ENCODE measurements at regions not wholly inside any gene's neighbourhood (a gene's known extent, or its start where the extent isn't known, plus 50 kb on each side); places are given as distances from the start of the nearest gene placed in this dataset.

GRCh38 chr12:97005174-97005573, 98.1 kb downstream of the NEDD1 start:
- no peaks in the 10 kb centered on the region for H3K36me3 Mint-ChIP-seq
- Histone ChIP-seq H3K27ac (ENCODE audit: low read depth, low read length) (no peak overlapping the region), H3K27me3 (ENCODE audit: insufficient read depth, low read length) (no peaks in the 10 kb centered on the region), H3K4me3 (ENCODE audit: low read length in 2 of 2) (no peak overlapping the region), H3K4me1 (ENCODE audit: insufficient read depth, low read length) (no peaks in the 10 kb centered on the region), H3K36me3 (ENCODE audit: insufficient read depth, low read length) (no peaks in the 10 kb centered on the region), H3K9me3 (ENCODE audit: control insufficient read depth in 1 of 2, low read length in 2 of 2) (no peaks in the 10 kb centered on the region)
- no peak overlapping the region for H3K27ac Mint-ChIP-seq
- DNase-seq = no peak
- intact Hi-C loops (cut with micrococcal nuclease) = no loop called here
- ChIA-PET CTCF (ENCODE audit: partially characterized antibody) (no interaction called here), POLR2A (ENCODE audit: partially characterized antibody) (no interaction called here)
- H3K9me3 Mint-ChIP-seq = no peaks in the 10 kb centered on the region
- no peak overlapping the region for H3K4me3 Mint-ChIP-seq
- peaks cover 6 to 14% of the 10 kb centered on the region in 2 donors for H3K27me3 Mint-ChIP-seq
- no peaks in the 10 kb centered on the region for H3K4me1 Mint-ChIP-seq

DNA sequence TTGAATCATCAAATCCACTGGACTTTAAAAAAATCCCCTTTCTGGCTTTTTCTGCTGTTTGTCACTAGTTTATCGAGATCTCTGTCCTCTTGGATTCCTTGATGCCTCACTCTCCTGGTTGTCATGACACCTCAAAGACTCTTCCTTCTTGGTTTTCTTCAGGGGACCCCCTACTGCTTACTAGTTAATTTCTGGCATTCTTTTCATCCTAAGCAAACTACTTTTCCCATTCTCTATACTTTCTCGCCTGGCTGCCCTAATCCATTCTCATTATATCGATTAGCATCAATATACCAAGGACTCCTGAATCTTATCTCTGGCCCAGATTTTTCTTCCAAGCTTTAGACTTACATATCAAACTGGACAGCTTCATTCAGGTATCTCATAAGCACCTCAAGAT, 98.6 kb downstream of the NEDD1 start:
- ChIA-PET CTCF (ENCODE audit: partially characterized antibody) (no interaction called here), POLR2A (ENCODE audit: partially characterized antibody) (no interaction called here)
- H3K9me3 Mint-ChIP-seq = no peaks in the 10 kb centered on the region
- intact Hi-C loops (cut with micrococcal nuclease) = no loop called here
- H3K27me3 ChIP-seq (ENCODE audit: insufficient read depth, low read length) = no peaks in the 10 kb centered on the region
- no peaks in the 10 kb centered on the region for H3K4me1 Mint-ChIP-seq
- no peaks in the 10 kb centered on the region for H3K4me1 ChIP-seq (ENCODE audit: insufficient read depth, low read length)
- H3K27ac ChIP-seq (ENCODE audit: low read depth, low read length) = no peak overlapping the region
- no peak overlapping the region for H3K27ac Mint-ChIP-seq
- H3K36me3 Mint-ChIP-seq = no peaks in the 10 kb centered on the region
- H3K36me3 ChIP-seq (ENCODE audit: insufficient read depth, low read length) = no peaks in the 10 kb centered on the region
- H3K27me3 Mint-ChIP-seq = peaks cover 6 to 14% of the 10 kb centered on the region in 2 donors
- H3K9me3 ChIP-seq (ENCODE audit: control insufficient read depth in 1 of 2, low read length in 2 of 2) = no peaks in the 10 kb centered on the region
- no peak for DNase-seq
- no peak overlapping the region for H3K4me3 ChIP-seq (ENCODE audit: low read length in 2 of 2)
- H3K4me3 Mint-ChIP-seq = no peak overlapping the region

GRCh38 chr12:97006585-97006984, 99.5 kb downstream of the NEDD1 start:
- Mint-ChIP-seq H3K36me3 (no peaks in the 10 kb centered on the region), H3K4me1 (no peaks in the 10 kb centered on the region), H3K9me3 (no peaks in the 10 kb centered on the region), H3K4me3 (no peak overlapping the region), H3K27ac (no peak overlapping the region), H3K27me3 (peaks cover 8 to 14% of the 10 kb centered on the region in 2 donors)
- DNase-seq = no peak
- H3K36me3 ChIP-seq (ENCODE audit: insufficient read depth, low read length) = no peaks in the 10 kb centered on the region
- ChIA-PET CTCF (ENCODE audit: partially characterized antibody) (no interaction called here), POLR2A (ENCODE audit: partially characterized antibody) (no interaction called here)
- no peak overlapping the region for H3K4me3 ChIP-seq (ENCODE audit: low read length in 2 of 2)
- no peak overlapping the region for H3K27ac ChIP-seq (ENCODE audit: low read depth, low read length)
- H3K4me1 ChIP-seq (ENCODE audit: insufficient read depth, low read length) = no peaks in the 10 kb centered on the region
- intact Hi-C loops (cut with micrococcal nuclease) = no loop called here
- H3K9me3 ChIP-seq (ENCODE audit: control insufficient read depth in 1 of 2, low read length in 2 of 2) = no peaks in the 10 kb centered on the region
- H3K27me3 ChIP-seq (ENCODE audit: insufficient read depth, low read length) = no peaks in the 10 kb centered on the region

DNA sequence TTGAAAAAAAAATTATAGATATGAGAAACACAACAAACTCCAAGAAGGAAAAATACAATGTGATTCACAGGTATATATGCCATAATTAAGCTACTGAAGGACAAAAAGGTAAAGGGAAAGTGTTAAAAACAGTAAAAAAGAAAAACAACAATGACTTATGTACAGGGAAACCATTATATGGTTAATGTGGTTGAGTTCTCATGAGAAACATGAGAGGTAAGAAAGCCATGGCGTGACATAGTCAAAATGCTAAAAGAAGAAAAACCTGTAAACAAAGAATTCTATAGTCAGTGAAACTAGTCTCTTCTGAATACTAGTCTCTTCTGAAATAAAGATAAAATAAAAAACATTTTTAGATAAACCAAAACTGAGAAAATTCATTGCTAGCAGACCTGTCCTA, 109.1 kb downstream of the NEDD1 start:
- ChIA-PET POLR2A (ENCODE audit: partially characterized antibody) (no interaction called here), CTCF (ENCODE audit: partially characterized antibody) (no interaction called here)
- Histone ChIP-seq H3K4me1 (ENCODE audit: insufficient read depth, low read length) (no peaks in the 10 kb centered on the region), H3K36me3 (ENCODE audit: insufficient read depth, low read length) (no peaks in the 10 kb centered on the region), H3K27me3 (ENCODE audit: insufficient read depth, low read length) (no peaks in the 10 kb centered on the region), H3K4me3 (ENCODE audit: low read length in 2 of 2) (no peak overlapping the region), H3K9me3 (ENCODE audit: control insufficient read depth in 1 of 2, low read length in 2 of 2) (no peaks in the 10 kb centered on the region), H3K27ac (ENCODE audit: low read depth, low read length) (no peak overlapping the region)
- intact Hi-C loops (cut with micrococcal nuclease) = no loop called here
- no peak for DNase-seq
- H3K36me3 Mint-ChIP-seq = no peaks in the 10 kb centered on the region
- no peak overlapping the region for H3K4me3 Mint-ChIP-seq
- peaks cover 0 to 2% (median 0%) of the 10 kb centered on the region in 4 donors for H3K4me1 Mint-ChIP-seq
- H3K9me3 Mint-ChIP-seq = peaks cover 0 to 9% (median 7%) of the 10 kb centered on the region in 8 donors
- H3K27me3 Mint-ChIP-seq = peaks cover 2 to 7% of the 10 kb centered on the region in 2 donors
- no peak overlapping the region for H3K27ac Mint-ChIP-seq

GRCh38 chr12:97017213-97017612, 110.2 kb downstream of the NEDD1 start:
- H3K27ac ChIP-seq (ENCODE audit: low read depth, low read length) = no peak overlapping the region
- peaks cover 0 to 2% (median 0%) of the 10 kb centered on the region in 4 donors for H3K4me1 Mint-ChIP-seq
- H3K27me3 ChIP-seq (ENCODE audit: insufficient read depth, low read length) = no peaks in the 10 kb centered on the region
- ChIA-PET CTCF (ENCODE audit: partially characterized antibody) (no interaction called here), POLR2A (ENCODE audit: partially characterized antibody) (no interaction called here)
- intact Hi-C loops (cut with micrococcal nuclease) = no loop called here
- H3K27ac Mint-ChIP-seq = no peak overlapping the region
- H3K4me1 ChIP-seq (ENCODE audit: insufficient read depth, low read length) = no peaks in the 10 kb centered on the region
- no peak for DNase-seq
- no peak overlapping the region for H3K4me3 Mint-ChIP-seq
- H3K36me3 Mint-ChIP-seq = no peaks in the 10 kb centered on the region
- H3K9me3 Mint-ChIP-seq = peaks cover 0 to 9% (median 7%) of the 10 kb centered on the region in 8 donors
- no peaks in the 10 kb centered on the region for H3K36me3 ChIP-seq (ENCODE audit: insufficient read depth, low read length)
- H3K4me3 ChIP-seq (ENCODE audit: low read length in 2 of 2) = no peak overlapping the region
- H3K9me3 ChIP-seq (ENCODE audit: control insufficient read depth in 1 of 2, low read length in 2 of 2) = no peaks in the 10 kb centered on the region
- peaks cover 0 to 7% of the 10 kb centered on the region in 2 donors for H3K27me3 Mint-ChIP-seq

GRCh38 chr12:97022536-97023230, 115.6 kb downstream of the NEDD1 start:
- ChIA-PET POLR2A (ENCODE audit: partially characterized antibody) (no interaction called here), CTCF (ENCODE audit: partially characterized antibody) (no interaction called here)
- H3K27ac ChIP-seq (ENCODE audit: low read depth, low read length) = no peak overlapping the region
- no peak overlapping the region for H3K4me3 ChIP-seq (ENCODE audit: low read length in 2 of 2)
- no peaks in the 10 kb centered on the region for H3K4me1 Mint-ChIP-seq
- no peaks in the 10 kb centered on the region for H3K4me1 ChIP-seq (ENCODE audit: insufficient read depth, low read length)
- no peak overlapping the region for H3K27ac Mint-ChIP-seq
- no peak overlapping the region for H3K4me3 Mint-ChIP-seq
- no peaks in the 10 kb centered on the region for H3K27me3 Mint-ChIP-seq
- no peaks in the 10 kb centered on the region for H3K36me3 ChIP-seq (ENCODE audit: insufficient read depth, low read length)
- DNase-seq = no peak
- no peaks in the 10 kb centered on the region for H3K36me3 Mint-ChIP-seq
- H3K9me3 Mint-ChIP-seq = peaks cover 0 to 2% (median 0%) of the 10 kb centered on the region in 8 donors
- H3K27me3 ChIP-seq (ENCODE audit: insufficient read depth, low read length) = no peaks in the 10 kb centered on the region
- H3K9me3 ChIP-seq (ENCODE audit: control insufficient read depth in 1 of 2, low read length in 2 of 2) = no peaks in the 10 kb centered on the region
- intact Hi-C loops (cut with micrococcal nuclease) = no loop called here

DNA sequence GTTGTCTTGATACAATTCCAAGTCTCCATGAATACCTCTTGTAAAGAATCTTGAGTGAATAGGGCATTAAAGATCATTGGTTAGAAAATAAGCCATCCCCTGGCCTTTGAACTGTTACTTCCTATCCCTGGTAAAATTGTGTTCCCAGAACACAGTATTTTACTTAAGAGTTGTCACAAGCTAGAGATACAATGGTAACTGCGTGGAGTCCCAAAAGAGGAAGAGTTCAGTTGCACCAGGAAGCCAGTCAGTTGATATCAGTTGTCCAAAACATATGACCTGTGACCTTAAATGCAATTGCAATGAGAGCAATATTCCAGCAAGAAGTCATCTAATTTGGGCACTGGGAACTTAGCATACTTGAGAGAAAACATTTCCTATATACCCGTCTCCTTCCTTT, 117.3 kb downstream of the NEDD1 start:
- H3K36me3 Mint-ChIP-seq = no peaks in the 10 kb centered on the region
- H3K4me3 Mint-ChIP-seq = no peak overlapping the region
- no peak overlapping the region for H3K27ac ChIP-seq (ENCODE audit: low read depth, low read length)
- intact Hi-C loops (cut with micrococcal nuclease) = no loop called here
- DNase-seq = no peak
- no peaks in the 10 kb centered on the region for H3K4me1 Mint-ChIP-seq
- peaks cover 0 to 2% (median 0%) of the 10 kb centered on the region in 8 donors for H3K9me3 Mint-ChIP-seq
- CTCF ChIA-PET (ENCODE audit: partially characterized antibody) = no interaction called here
- H3K36me3 ChIP-seq (ENCODE audit: insufficient read depth, low read length) = no peaks in the 10 kb centered on the region
- no peak overlapping the region for H3K27ac Mint-ChIP-seq
- H3K27me3 ChIP-seq (ENCODE audit: insufficient read depth, low read length) = no peaks in the 10 kb centered on the region
- H3K9me3 ChIP-seq (ENCODE audit: control insufficient read depth in 1 of 2, low read length in 2 of 2) = no peaks in the 10 kb centered on the region
- no peaks in the 10 kb centered on the region for H3K27me3 Mint-ChIP-seq
- H3K4me3 ChIP-seq (ENCODE audit: low read length in 2 of 2) = no peak overlapping the region
- POLR2A ChIA-PET (ENCODE audit: partially characterized antibody) = no interaction called here
- no peaks in the 10 kb centered on the region for H3K4me1 ChIP-seq (ENCODE audit: insufficient read depth, low read length)

DNA sequence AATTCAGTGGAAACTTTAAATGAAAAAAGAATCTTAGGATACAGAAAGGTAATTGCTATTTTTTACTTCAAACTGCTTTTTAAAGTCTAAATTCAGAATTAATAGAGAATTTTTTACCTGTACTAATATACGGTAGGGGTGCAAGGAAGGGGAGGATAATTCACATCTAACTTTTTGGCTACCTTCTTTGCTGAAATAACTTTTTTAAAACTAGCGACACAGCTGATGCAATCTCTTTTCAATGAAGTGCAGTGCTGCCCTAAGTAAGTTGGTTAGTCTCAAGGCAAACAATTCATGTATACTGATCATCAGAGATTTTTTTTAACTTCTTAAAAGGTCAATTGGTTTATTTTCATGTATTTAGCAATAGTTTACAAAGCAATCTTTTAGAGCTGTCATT, 119.8 kb downstream of the NEDD1 start:
- Mint-ChIP-seq H3K9me3 (peaks cover 0 to 2% (median 0%) of the 10 kb centered on the region in 8 donors), H3K27ac (no peak overlapping the region), H3K36me3 (no peaks in the 10 kb centered on the region), H3K4me1 (no peaks in the 10 kb centered on the region), H3K4me3 (no peak overlapping the region), H3K27me3 (no peaks in the 10 kb centered on the region)
- H3K4me3 ChIP-seq (ENCODE audit: low read length in 2 of 2) = no peak overlapping the region
- H3K9me3 ChIP-seq (ENCODE audit: control insufficient read depth in 1 of 2, low read length in 2 of 2) = no peaks in the 10 kb centered on the region
- intact Hi-C loops (cut with micrococcal nuclease) = no loop called here
- ChIA-PET CTCF (ENCODE audit: partially characterized antibody) (no interaction called here), POLR2A (ENCODE audit: partially characterized antibody) (no interaction called here)
- H3K27ac ChIP-seq (ENCODE audit: low read depth, low read length) = no peak overlapping the region
- H3K4me1 ChIP-seq (ENCODE audit: insufficient read depth, low read length) = no peaks in the 10 kb centered on the region
- H3K27me3 ChIP-seq (ENCODE audit: insufficient read depth, low read length) = no peaks in the 10 kb centered on the region
- DNase-seq = no peak
- no peaks in the 10 kb centered on the region for H3K36me3 ChIP-seq (ENCODE audit: insufficient read depth, low read length)
